OCI-LY7 (cell line): ENCODE measurements at regions not wholly inside any gene's neighbourhood (a gene's known extent, or its start where the extent isn't known, plus 50 kb on each side); places are given as distances from the start of the nearest gene placed in this dataset.

Source experiments
- BruUV-seq: library from RNA; stranded (reverse); fragments of 400-500 nt; replicated peaks from 2 replicates; lab custom pipeline; 2021; lab: Mats Ljungman, UMichigan
- CTCF ChIA-PET: fragments of 300-600 bp; sonication (Branson Sonifier 250); formaldehyde crosslinking; loops from one replicate; lab custom pipeline; 2022; ENCODE audit warnings: antibody characterized with exemption; ENCODE audit not compliant: unreplicated experiment; lab: Charles Lee
- POLR2A ChIA-PET: fragments of 300-600 bp; sonication (Branson Sonifier 250); formaldehyde crosslinking; loops from one replicate; lab custom pipeline; 2022; ENCODE audit warnings: antibody characterized with exemption; lab: Charles Lee
- DNase-seq: peaks from one replicate; pipeline ENCODE4 v3.0.0-alpha.2; 2015; ENCODE audit warnings: low spot score
- H2AFZ ChIP-seq: fragments of 200-600 bp; sonication (generic), shearing (Covaris generic); 2 replicates; pipeline ENCODE4 v1.6.1; 2014; ENCODE audit warnings: mild to moderate bottlenecking, antibody characterized with exemption, low read length, moderate library complexity
- H3K27ac ChIP-seq: fragments of 200-600 bp; sonication (generic); 2 replicates; pipeline ENCODE4 v1.5.1; 2014; ENCODE audit warnings: mixed run types, low read depth, mild to moderate bottlenecking, moderate library complexity, low read length, inconsistent platforms; ENCODE audit not compliant: poor library complexity, severe bottlenecking
- H3K36me3 ChIP-seq: fragments of 200-600 bp; sonication (generic); 2 replicates; pipeline ENCODE4 v1.6.1; 2014; ENCODE audit warnings: mild to moderate bottlenecking, antibody characterized with exemption, low read length, moderate library complexity, mixed read lengths; ENCODE audit not compliant: insufficient read depth
- H3K4me1 ChIP-seq: fragments of 200-600 bp; sonication (generic); 2 replicates; pipeline ENCODE4 v1.5.1; 2014; ENCODE audit warnings: mild to moderate bottlenecking, low read length; ENCODE audit not compliant: insufficient read depth, poor library complexity, severe bottlenecking
- H3K4me2 ChIP-seq: fragments of 200-600 bp; sonication (generic); 2 replicates; pipeline ENCODE4 v1.6.1; 2014; ENCODE audit warnings: mild to moderate bottlenecking, low read length
- H3K4me3 ChIP-seq: fragments of 200-600 bp; sonication (generic); 2 replicates; pipeline ENCODE4 v1.5.1; 2014; ENCODE audit warnings: mild to moderate bottlenecking, low read depth, low read length; ENCODE audit not compliant: poor library complexity, severe bottlenecking
- H3K79me2 ChIP-seq: fragments of 200-600 bp; sonication (generic); 2 replicates; pipeline ENCODE4 v1.6.1; 2016; ENCODE audit warnings: low read depth, mild to moderate bottlenecking, low read length, moderate library complexity, mixed read lengths; ENCODE audit not compliant: insufficient read depth
- H3K9me2 ChIP-seq: fragments of 200-600 bp; sonication (generic); 2 replicates; pipeline ENCODE4 v1.6.1; 2016; ENCODE audit warnings: mild to moderate bottlenecking, low read length, mixed read lengths; ENCODE audit not compliant: insufficient read depth
- H3K9me3 ChIP-seq: fragments of 200-600 bp; sonication (generic); 2 replicates; pipeline ENCODE4 v1.6.1; 2014; ENCODE audit warnings: mild to moderate bottlenecking, mixed run types, low read length, mixed read lengths
- H4K20me1 ChIP-seq: fragments of 200-600 bp; sonication (generic); 2 replicates; pipeline ENCODE4 v1.6.1; 2014; ENCODE audit warnings: mild to moderate bottlenecking, antibody characterized with exemption, low read length, moderate library complexity, mixed read lengths; ENCODE audit not compliant: insufficient read depth
- EZH2phosphoT487 ChIP-seq: fragments of 200-600 bp; sonication (generic); IDR thresholded peaks from 2 replicates; pipeline ENCODE4 v1.6.1; 2018; ENCODE audit warnings: low read depth, borderline replicate concordance, mild to moderate bottlenecking, mixed run types, antibody characterized with exemption, low read length, moderate library complexity, mixed read lengths
- intact Hi-C: fragments of 100-400 bp; cut with micrococcal nuclease; formaldehyde crosslinking; loops from one replicate; pipeline ENCODE4 v1.10.0; 2022; ENCODE audit not compliant: unreplicated experiment
- TF ChIP-seq, protein P1 (sequence below): fragments of 200-600 bp; sonication (generic); conservative IDR thresholded peaks from 2 replicates; pipeline ENCODE4 v1.5.1; 2014; ENCODE audit warnings: mild to moderate bottlenecking, antibody characterized with exemption, low read length, moderate library complexity, mixed read lengths

DNA sequence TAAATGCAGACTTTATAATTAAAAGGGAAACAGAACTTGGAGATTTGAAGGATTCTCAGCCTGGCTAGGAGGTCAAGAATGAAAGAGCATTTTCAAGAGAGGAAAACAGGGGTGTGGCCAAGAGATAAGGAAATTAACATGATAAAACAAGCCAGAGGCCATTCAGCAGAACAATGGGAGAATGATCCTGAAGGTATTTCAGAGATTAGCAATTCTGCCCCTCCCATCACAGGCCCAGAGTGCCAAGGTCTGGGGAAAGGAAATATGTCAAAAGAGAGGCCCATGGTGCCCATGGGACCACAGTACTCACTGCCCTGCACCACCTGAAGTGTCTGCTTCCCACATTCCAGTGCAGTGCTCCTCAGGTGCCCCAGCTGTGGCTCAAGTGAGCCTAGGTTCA lies 188.5 kb upstream of the STS start:
- no peak overlapping the region for H3K27ac ChIP-seq
- ChIA-PET POLR2A (no interaction called here), CTCF (no interaction called here)
- TF ChIP-seq, protein P1, sequence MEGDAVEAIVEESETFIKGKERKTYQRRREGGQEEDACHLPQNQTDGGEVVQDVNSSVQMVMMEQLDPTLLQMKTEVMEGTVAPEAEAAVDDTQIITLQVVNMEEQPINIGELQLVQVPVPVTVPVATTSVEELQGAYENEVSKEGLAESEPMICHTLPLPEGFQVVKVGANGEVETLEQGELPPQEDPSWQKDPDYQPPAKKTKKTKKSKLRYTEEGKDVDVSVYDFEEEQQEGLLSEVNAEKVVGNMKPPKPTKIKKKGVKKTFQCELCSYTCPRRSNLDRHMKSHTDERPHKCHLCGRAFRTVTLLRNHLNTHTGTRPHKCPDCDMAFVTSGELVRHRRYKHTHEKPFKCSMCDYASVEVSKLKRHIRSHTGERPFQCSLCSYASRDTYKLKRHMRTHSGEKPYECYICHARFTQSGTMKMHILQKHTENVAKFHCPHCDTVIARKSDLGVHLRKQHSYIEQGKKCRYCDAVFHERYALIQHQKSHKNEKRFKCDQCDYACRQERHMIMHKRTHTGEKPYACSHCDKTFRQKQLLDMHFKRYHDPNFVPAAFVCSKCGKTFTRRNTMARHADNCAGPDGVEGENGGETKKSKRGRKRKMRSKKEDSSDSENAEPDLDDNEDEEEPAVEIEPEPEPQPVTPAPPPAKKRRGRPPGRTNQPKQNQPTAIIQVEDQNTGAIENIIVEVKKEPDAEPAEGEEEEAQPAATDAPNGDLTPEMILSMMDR: no peak
- TF ChIP-seq EZH2phosphoT487: no peak
- H3K4me2 ChIP-seq: no peak overlapping the region
- no peaks in the 10 kb centered on the region for H4K20me1 ChIP-seq
- intact Hi-C loops: no loop called here
- no peaks in the 10 kb centered on the region for H3K4me1 ChIP-seq
- DNase-seq: no peak
- H3K9me2 ChIP-seq: no peaks in the 10 kb centered on the region
- H3K9me3 ChIP-seq: no peaks in the 10 kb centered on the region
- H3K79me2 ChIP-seq: no peaks in the 10 kb centered on the region
- no peak overlapping the region for H2AFZ ChIP-seq
- no peak overlapping the region for H3K4me3 ChIP-seq
- BruUV-seq: no TSS peak
- H3K36me3 ChIP-seq: no peaks in the 10 kb centered on the region

DNA sequence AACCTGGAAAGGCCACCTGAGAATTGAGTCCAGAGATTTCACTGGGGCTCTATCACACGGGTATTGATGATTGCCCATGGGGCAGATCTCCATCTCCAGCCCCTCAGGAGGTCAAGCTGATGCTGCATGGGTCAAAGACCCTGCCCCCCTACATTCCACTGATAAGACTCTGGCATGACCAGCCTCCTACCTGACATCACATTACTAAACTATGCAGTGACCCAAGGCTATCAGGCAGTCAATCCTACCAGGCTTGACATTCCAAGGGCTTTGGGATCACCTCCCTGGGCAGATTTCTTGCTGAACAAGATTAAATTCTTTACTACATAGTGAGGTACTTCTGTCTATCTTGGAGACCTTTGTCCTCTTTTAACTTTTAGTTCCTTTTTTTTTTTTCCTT lies 192.7 kb upstream of the STS start:
- Histone ChIP-seq H4K20me1 (no peaks in the 10 kb centered on the region), H3K4me3 (no peak overlapping the region), H3K4me2 (no peak overlapping the region), H3K36me3 (no peaks in the 10 kb centered on the region), H2AFZ (no peak overlapping the region), H3K9me3 (no peaks in the 10 kb centered on the region), H3K27ac (no peak overlapping the region), H3K79me2 (no peaks in the 10 kb centered on the region), H3K4me1 (no peaks in the 10 kb centered on the region), H3K9me2 (no peaks in the 10 kb centered on the region)
- TF ChIP-seq EZH2phosphoT487: no peak
- TF ChIP-seq, protein P1: no peak
- intact Hi-C loops: no loop called here
- no TSS peak for BruUV-seq
- ChIA-PET CTCF (no interaction called here), POLR2A (no interaction called here)
- no peak for DNase-seq

DNA sequence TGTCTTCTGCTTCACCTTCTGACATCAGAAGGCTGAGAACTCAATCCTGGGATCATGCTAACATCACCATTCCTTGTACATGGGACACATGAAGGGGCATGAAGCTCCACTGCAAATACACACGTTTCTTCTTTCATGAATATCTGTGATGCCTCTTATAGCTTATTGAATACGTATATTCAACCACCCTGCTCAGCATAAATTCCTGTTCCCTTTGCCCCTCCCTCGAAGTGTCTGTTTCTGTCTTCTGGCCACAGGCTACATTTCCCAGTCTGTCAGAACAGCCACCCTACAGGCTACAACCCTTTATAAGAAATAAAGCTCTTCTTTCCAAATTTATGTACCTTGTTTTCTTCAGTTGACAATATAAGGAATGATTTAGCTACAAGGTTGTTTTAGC lies 201.3 kb upstream of the STS start:
- BruUV-seq: no TSS peak
- no peaks in the 10 kb centered on the region for H3K36me3 ChIP-seq
- H3K4me1 ChIP-seq: no peaks in the 10 kb centered on the region
- H4K20me1 ChIP-seq: no peaks in the 10 kb centered on the region
- POLR2A ChIA-PET: interaction anchor here (1.0 kb wide), 1 partner anchor 19 kb away, joined by 3 read pairs; no protein-coding TSS in a partner anchor
- H3K9me2 ChIP-seq: no peaks in the 10 kb centered on the region
- intact Hi-C loops: no loop called here
- no peak overlapping the region for H3K4me2 ChIP-seq
- H2AFZ ChIP-seq: no peak overlapping the region
- no peaks in the 10 kb centered on the region for H3K79me2 ChIP-seq
- no peak overlapping the region for H3K4me3 ChIP-seq
- TF ChIP-seq EZH2phosphoT487: no peak
- TF ChIP-seq, protein P1: no peak
- CTCF ChIA-PET: no interaction called here
- no peak for DNase-seq
- no peaks in the 10 kb centered on the region for H3K9me3 ChIP-seq
- no peak overlapping the region for H3K27ac ChIP-seq
